Ovary (tissue), 3 donors: ENCODE measurements at regions not wholly inside any gene's neighbourhood (a gene's known extent, or its start where the extent isn't known, plus 50 kb on each side); places are given as distances from the start of the nearest gene placed in this dataset.

Source experiments
- POLR2A ChIP-seq: fragments of 450-650 bp; IDR thresholded peaks from one replicate; pipeline ENCODE4 v1.6.1; 2017; ENCODE audit warnings: antibody characterized with exemption, mild to moderate bottlenecking, moderate library complexity
- TF ChIP-seq, protein P1 (sequence below), 3 donors: fragments of 450-650 bp in 2 of 3; fragments of 200-600 bp in 1 of 3; IDR thresholded peaks; one replicate each; pipeline versions ENCODE4 v1.5.1 to v1.8.0; 2016 to 2022; ENCODE audit warnings: antibody characterized with exemption in 3 of 3, mild to moderate bottlenecking in 1 of 3
- donor health status: DM: no; HTN: no; CAD: no.

GRCh38 chrX:106246511-106246910 is 78.4 kb downstream of the PWWP3B start:
- TF ChIP-seq, protein P1, sequence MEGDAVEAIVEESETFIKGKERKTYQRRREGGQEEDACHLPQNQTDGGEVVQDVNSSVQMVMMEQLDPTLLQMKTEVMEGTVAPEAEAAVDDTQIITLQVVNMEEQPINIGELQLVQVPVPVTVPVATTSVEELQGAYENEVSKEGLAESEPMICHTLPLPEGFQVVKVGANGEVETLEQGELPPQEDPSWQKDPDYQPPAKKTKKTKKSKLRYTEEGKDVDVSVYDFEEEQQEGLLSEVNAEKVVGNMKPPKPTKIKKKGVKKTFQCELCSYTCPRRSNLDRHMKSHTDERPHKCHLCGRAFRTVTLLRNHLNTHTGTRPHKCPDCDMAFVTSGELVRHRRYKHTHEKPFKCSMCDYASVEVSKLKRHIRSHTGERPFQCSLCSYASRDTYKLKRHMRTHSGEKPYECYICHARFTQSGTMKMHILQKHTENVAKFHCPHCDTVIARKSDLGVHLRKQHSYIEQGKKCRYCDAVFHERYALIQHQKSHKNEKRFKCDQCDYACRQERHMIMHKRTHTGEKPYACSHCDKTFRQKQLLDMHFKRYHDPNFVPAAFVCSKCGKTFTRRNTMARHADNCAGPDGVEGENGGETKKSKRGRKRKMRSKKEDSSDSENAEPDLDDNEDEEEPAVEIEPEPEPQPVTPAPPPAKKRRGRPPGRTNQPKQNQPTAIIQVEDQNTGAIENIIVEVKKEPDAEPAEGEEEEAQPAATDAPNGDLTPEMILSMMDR (IDR thresholded peaks at IDR 0.05): no peak
- no peak for TF ChIP-seq POLR2A
